ENCODE measurements at regions not wholly inside any gene's neighbourhood (a gene's known extent, or its start where the extent isn't known, plus 50 kb on each side); places are given as distances from the start of the nearest gene placed in this dataset.

DNA sequence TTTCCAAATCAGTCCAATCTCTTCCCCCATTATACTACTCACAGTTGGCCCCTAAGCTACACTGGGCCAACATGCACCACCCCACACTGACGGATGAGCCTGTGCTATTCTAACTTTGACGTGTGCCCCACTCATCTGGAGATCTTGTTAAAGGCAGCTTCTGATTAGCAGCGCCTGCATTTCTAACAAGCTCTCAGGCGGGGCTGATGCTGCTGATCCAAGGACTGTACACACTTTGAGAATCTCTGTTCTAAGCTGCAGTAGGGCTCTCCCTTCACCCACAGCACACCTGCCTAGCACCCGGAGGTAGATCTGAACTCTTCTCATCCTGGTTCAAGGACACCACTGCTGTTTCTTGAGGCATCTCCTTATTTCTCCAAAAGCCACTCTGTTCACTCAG, 200.7 kb downstream of the SLC4A3 start:
- Mint-ChIP-seq H3K27me3 (peaks cover 4% of the 10 kb centered on the region), H3K4me1 (no peaks in the 10 kb centered on the region), H3K27ac (no peak overlapping the region), H3K36me3 (no peaks in the 10 kb centered on the region), H3K9me3 (peaks cover 0 to 2% (median 0%) of the 10 kb centered on the region in 3 donors), H3K4me3 (no peak overlapping the region)

- peaks cover 2% of the 10 kb centered on the region for H3K27me3 Mint-ChIP-seq
- H3K36me3 Mint-ChIP-seq = no peaks in the 10 kb centered on the region
- H3K27ac Mint-ChIP-seq = no peak overlapping the region
- H3K4me1 Mint-ChIP-seq = no peaks in the 10 kb centered on the region
- H3K9me3 Mint-ChIP-seq = peaks cover 0 to 2% (median 0%) of the 10 kb centered on the region in 3 donors
- no peak overlapping the region for H3K4me3 Mint-ChIP-seq
Measured at GRCh38 chr2:219829667-219830352, 202.4 kb downstream of the SLC4A3 start.

GRCh38 chr2:219830353-219830738, 202.9 kb downstream of the SLC4A3 start:
- no peak overlapping the region for H3K27ac Mint-ChIP-seq
- H3K9me3 Mint-ChIP-seq = peaks cover 0 to 2% (median 0%) of the 10 kb centered on the region in 3 donors
- H3K27me3 Mint-ChIP-seq = peaks cover 2% of the 10 kb centered on the region
- H3K4me3 Mint-ChIP-seq = no peak overlapping the region
- no peaks in the 10 kb centered on the region for H3K36me3 Mint-ChIP-seq
- no peaks in the 10 kb centered on the region for H3K4me1 Mint-ChIP-seq

GRCh38 chr2:219831957-219832356, 204.5 kb downstream of the SLC4A3 start:
- peaks cover 4% of the 10 kb centered on the region for H3K27me3 Mint-ChIP-seq
- no peak overlapping the region for H3K27ac Mint-ChIP-seq
- H3K4me1 Mint-ChIP-seq = no peaks in the 10 kb centered on the region
- no peak overlapping the region for H3K4me3 Mint-ChIP-seq
- H3K9me3 Mint-ChIP-seq = peaks cover 0 to 2% (median 0%) of the 10 kb centered on the region in 3 donors
- H3K36me3 Mint-ChIP-seq = no peaks in the 10 kb centered on the region

DNA sequence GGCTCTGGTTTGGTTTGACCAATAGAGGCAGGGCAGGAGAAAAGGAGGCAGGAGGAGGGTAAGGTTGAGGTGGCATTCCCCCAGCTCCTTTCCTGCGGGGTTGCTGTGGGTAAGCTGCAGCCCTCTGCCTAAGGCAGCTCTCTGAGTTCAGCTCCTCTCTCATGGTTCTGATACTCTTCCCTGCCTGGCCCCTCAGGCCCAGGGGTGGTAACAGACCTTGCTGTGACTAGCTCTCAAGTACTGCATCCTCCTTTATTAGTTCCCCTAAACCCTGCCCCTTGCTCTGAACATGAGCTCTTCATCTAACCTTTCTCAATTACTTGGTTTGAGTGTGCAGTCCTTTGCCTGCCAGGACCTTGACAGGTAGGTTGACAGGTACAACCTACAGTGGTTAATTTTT, 205.5 kb downstream of the SLC4A3 start:
- Mint-ChIP-seq H3K4me1 (no peaks in the 10 kb centered on the region), H3K27me3 (peaks cover 4% of the 10 kb centered on the region), H3K36me3 (no peaks in the 10 kb centered on the region)

GRCh38 chr2:219835493-219835892, 208.1 kb downstream of the SLC4A3 start:
- H3K4me1 Mint-ChIP-seq = no peaks in the 10 kb centered on the region
- H3K36me3 Mint-ChIP-seq = no peaks in the 10 kb centered on the region
- H3K27ac Mint-ChIP-seq = no peak overlapping the region
- H3K4me3 Mint-ChIP-seq = no peak overlapping the region
- H3K27me3 Mint-ChIP-seq = peaks cover 3% of the 10 kb centered on the region
- H3K9me3 Mint-ChIP-seq = no peaks in the 10 kb centered on the region

More for the DNA sequence above, 205.5 kb downstream of the SLC4A3 start:
- Mint-ChIP-seq H3K4me3 (no peak overlapping the region), H3K9me3 (peaks cover 0 to 2% (median 0%) of the 10 kb centered on the region in 3 donors), H3K27ac (no peak overlapping the region)

DNA sequence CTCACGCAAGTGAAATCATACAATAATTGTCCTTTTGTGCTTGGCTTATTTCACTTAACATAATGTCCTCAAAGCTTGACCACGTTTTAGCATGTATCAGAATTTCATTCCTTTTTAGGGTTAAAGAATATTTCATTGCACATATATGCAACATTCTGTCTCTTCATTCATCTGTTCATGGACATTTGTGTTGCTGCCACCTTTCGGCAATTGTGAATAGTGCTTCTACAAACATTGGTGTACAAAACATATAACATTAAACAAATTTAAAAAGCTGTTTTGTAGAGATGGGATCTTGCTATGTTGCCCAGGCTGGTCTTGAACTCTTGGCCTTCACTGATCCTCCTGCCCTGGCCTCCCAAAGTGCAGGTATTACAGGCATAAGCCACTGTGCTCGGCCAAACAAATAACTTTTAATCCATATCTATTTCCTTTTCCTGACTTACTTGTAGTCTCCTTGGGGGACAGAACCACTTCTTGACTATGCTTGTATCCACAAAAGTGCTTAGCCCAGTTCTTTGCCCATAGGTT, 209.3 kb downstream of the SLC4A3 start:
- peaks cover 3% of the 10 kb centered on the region for H3K27me3 Mint-ChIP-seq

GRCh38 chr2:219844401-219845091, 217.1 kb downstream of the SLC4A3 start:
- no peak overlapping the region for H3K4me3 Mint-ChIP-seq
- no peaks in the 10 kb centered on the region for H3K36me3 Mint-ChIP-seq
- peaks cover 5% of the 10 kb centered on the region for H3K27me3 Mint-ChIP-seq
- peaks cover 0 to 9% (median 5%) of the 10 kb centered on the region in 3 donors for H3K4me1 Mint-ChIP-seq
- H3K27ac Mint-ChIP-seq = no peak overlapping the region
- H3K9me3 Mint-ChIP-seq = no peaks in the 10 kb centered on the region

More for the DNA sequence above, 209.3 kb downstream of the SLC4A3 start:
- Mint-ChIP-seq H3K27ac (no peak overlapping the region), H3K36me3 (no peaks in the 10 kb centered on the region), H3K4me1 (no peaks in the 10 kb centered on the region), H3K9me3 (no peaks in the 10 kb centered on the region), H3K4me3 (no peak overlapping the region)

DNA sequence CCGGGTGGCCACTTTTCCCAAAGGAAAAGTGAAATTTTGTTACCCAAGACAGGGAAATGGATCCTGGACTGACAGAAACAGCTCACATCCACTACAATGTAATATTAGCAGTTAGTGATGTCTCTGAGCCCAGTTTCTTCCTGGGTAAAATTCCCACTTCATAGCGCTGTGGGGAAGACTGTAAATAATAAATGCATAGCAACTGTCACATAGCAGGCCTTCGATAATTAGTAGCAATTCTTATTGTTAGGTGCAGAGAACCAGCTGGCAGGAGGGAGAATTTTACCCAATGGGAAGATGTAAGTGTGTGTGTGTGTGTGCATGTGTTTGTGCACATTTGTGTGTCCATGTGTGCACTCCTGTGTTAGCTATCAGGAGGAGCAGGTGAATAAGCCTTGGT, 221.5 kb downstream of the SLC4A3 start:
- Mint-ChIP-seq H3K27ac (no peak overlapping the region), H3K9me3 (peaks cover 0 to 4% (median 0%) of the 10 kb centered on the region in 3 donors), H3K27me3 (peaks cover 16% of the 10 kb centered on the region), H3K4me3 (no peak overlapping the region), H3K36me3 (no peaks in the 10 kb centered on the region), H3K4me1 (peaks cover 0 to 9% (median 5%) of the 10 kb centered on the region in 3 donors)

GRCh38 chr2:219851169-219851568, 223.7 kb downstream of the SLC4A3 start:
- H3K4me1 Mint-ChIP-seq = no peaks in the 10 kb centered on the region
- no peak overlapping the region for H3K27ac Mint-ChIP-seq
- H3K9me3 Mint-ChIP-seq = peaks cover 0 to 4% (median 0%) of the 10 kb centered on the region in 3 donors
- H3K27me3 Mint-ChIP-seq = peaks cover 11% of the 10 kb centered on the region
- H3K4me3 Mint-ChIP-seq = no peak overlapping the region
- H3K36me3 Mint-ChIP-seq = no peaks in the 10 kb centered on the region

DNA sequence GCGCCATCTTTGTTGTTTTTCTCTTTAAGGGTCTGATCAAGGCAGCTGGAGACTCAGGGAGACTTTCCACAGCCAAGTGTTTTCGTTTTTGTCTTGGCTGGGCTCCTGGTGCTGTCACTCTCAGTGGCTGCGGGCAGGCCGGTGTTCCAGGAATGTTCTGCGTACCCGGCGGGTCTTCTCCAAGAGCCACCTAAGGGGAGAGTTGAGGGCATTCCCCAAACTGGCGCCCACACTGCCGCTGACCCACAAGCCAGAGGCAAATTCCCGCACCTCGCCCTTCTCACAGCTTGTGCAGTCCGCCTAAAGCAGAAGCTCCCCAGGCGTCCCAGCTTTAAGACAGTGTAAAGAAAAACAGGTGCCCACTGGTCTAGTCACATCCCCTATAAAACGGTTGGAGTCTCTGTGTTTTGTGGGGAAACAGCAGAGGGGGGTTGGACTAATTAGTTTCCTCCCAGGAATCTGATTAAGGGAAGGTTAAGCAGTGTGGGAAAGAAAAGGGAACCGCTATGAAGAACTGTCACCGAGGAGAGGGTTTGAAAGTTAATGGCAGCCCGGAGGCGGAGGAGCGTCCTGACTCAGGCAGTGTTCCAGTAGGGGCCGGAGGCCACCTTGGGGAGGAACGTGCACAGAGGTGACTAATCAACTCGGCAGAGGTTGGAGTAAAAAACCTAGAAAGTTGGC, 224.5 kb downstream of the SLC4A3 start:
- Mint-ChIP-seq H3K4me1 (no peaks in the 10 kb centered on the region), H3K36me3 (no peaks in the 10 kb centered on the region), H3K27me3 (peaks cover 11% of the 10 kb centered on the region), H3K9me3 (peaks cover 0 to 4% (median 0%) of the 10 kb centered on the region in 3 donors), H3K27ac (no peak overlapping the region), H3K4me3 (peak overlapping the region in 1 of 4 donors; percentile 18)

DNA sequence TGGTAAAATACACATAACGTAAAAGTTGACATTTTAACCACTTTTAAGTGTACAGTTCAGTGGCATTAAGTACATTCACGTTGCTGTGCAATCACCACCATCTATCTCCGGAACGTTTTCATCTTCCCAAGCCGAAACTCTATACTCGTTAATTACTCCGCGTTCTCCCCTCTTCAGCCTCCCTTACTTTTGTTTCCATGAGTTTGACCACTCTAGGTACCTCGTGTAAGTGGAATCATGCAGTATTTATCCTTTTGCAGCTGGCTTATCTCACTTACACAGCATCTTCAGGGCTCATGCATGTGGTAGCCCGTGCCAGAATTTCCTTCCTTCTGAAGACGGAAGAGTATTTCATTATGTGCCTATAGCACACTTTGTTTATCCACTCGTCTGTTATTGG, 225.2 kb downstream of the SLC4A3 start:
- Mint-ChIP-seq H3K9me3 (peaks cover 0 to 4% (median 0%) of the 10 kb centered on the region in 3 donors), H3K4me1 (no peaks in the 10 kb centered on the region), H3K27me3 (peaks cover 11% of the 10 kb centered on the region), H3K4me3 (no peak overlapping the region), H3K27ac (no peak overlapping the region), H3K36me3 (no peaks in the 10 kb centered on the region)

DNA sequence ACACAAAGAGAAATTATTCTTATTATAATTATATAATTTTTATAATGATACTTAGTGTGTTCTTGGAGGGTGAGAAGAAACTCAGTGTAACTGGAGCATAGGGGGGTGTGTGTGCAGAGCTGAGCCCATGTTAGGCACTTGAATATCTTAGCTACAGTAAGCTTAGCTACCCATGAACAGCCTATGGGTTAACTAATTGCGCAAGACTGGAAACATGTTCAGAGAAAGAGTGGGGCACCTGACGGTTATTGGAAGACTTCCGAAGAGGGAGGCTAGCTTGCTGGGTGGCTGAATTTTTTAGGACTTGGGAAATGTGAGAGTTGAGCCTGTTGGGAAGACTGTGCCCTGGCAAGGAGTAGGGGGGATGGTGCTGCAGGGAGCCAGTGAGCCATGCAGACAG, 229.2 kb downstream of the SLC4A3 start:
- H3K4me3 Mint-ChIP-seq = no peak overlapping the region
- peaks cover 0 to 2% (median 0%) of the 10 kb centered on the region in 3 donors for H3K9me3 Mint-ChIP-seq
- no peak overlapping the region for H3K27ac Mint-ChIP-seq
- no peaks in the 10 kb centered on the region for H3K4me1 Mint-ChIP-seq
- peaks cover 10% of the 10 kb centered on the region for H3K27me3 Mint-ChIP-seq
- H3K36me3 Mint-ChIP-seq = no peaks in the 10 kb centered on the region

DNA sequence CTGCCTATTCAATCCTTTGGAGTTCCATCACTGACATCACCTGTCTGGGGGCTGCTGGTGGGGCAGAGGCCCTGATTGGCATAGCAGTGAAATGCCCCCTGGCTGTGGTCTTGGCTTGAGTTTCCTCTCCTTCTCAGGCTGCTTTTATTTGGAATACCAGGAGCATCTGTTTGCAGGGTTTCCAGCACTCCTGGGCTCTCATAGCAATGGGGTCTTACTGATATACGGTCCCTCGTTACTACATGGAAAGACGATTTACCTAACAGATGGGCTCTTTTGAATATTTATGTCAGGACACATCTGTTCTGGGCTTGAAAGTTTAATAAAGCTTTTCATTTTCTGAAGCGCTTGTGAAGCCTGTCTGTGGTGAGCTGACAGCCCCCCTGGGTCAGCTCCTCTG, 230.3 kb downstream of the SLC4A3 start:
- Mint-ChIP-seq H3K27ac (no peak overlapping the region), H3K4me3 (no peak overlapping the region), H3K9me3 (peaks cover 0 to 2% (median 0%) of the 10 kb centered on the region in 3 donors), H3K36me3 (no peaks in the 10 kb centered on the region), H3K27me3 (peaks cover 5% of the 10 kb centered on the region), H3K4me1 (no peaks in the 10 kb centered on the region)

GRCh38 chr2:219861307-219861706, 233.9 kb downstream of the SLC4A3 start:
- Mint-ChIP-seq H3K9me3 (peaks cover 0 to 4% (median 2%) of the 10 kb centered on the region in 3 donors), H3K4me1 (no peaks in the 10 kb centered on the region), H3K36me3 (no peaks in the 10 kb centered on the region), H3K27ac (no peak overlapping the region), H3K27me3 (peaks cover 2% of the 10 kb centered on the region), H3K4me3 (no peak overlapping the region)
